ENCODE measurements at regions not wholly inside any gene's neighbourhood (a gene's known extent, or its start where the extent isn't known, plus 50 kb on each side); places are given as distances from the start of the nearest gene placed in this dataset.

DNA sequence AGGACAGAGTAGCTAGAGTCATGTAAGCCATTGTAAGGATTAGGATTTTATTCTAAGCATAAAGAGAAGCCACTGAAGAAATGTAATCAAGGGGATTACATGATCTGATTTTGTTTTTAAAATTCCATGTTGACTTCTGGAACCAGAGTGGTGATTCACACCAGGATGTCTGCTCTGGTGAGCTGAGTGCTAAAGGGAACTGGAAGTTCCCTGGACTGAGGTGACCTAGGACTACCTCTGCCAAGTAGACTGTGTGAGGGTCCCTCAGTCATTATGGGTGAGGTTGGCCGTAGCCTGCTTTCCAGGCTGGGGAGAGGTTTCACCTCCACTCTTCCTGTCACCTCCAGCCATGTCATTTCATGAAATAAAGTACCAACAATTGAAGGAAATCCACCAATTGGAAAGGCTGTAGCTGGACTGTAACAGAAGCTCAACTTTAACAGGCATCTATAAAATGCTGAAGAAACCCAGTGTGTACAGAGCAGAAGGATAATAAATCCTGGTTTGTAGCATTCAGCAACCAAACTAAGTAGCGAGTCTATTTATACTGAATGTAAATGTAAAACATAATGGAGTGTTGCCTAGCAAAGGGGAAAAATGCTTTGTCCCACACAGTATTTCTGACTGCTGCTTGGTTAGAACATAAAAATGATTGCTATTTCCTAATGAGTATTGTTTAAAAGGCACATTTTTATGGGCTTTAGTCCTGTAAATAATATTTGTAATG lies 507.4 kb upstream of the PKDCC start (continued):
- TF ChIP-seq ZBTB40 (IDR thresholded peaks at IDR 0.05; ENCODE audit: borderline replicate concordance) (no peak), E4F1 (IDR thresholded peaks at IDR 0.05; ENCODE audit: borderline replicate concordance, partially characterized antibody) (no peak), TCF3 (IDR thresholded peaks at IDR 0.05; ENCODE audit: borderline replicate concordance, insufficient read depth, low read depth, low read length) (no peak)

- DNase-seq (ENCODE audit: low read depth, low spot score) (no peak), ATAC-seq (no peak), FAIRE-seq (no peak)
- Histone ChIP-seq H3K4me2 (ENCODE audit: control insufficient read depth, insufficient read depth) (no peak overlapping the region), H3K4me3 (no peak overlapping the region), H3K36me3 (ENCODE audit: control insufficient read depth in 2 of 2, insufficient read depth in 2 of 2, low read length in 1 of 2) (no peaks in the 10 kb centered on the region), H2AFZ (ENCODE audit: control insufficient read depth, low read depth, low read length) (no peak overlapping the region), H3K27me3 (replicated peaks in 1 of 2; ENCODE audit: control insufficient read depth in 2 of 2, insufficient read depth in 2 of 2, low read length in 1 of 2) (no peaks in the 10 kb centered on the region), H4K20me1 (ENCODE audit: control insufficient read depth, insufficient read depth) (no peaks in the 10 kb centered on the region), H3K9ac (ENCODE audit: control insufficient read depth, insufficient read depth, low read length) (no peak overlapping the region), H3K79me2 (ENCODE audit: control insufficient read depth, insufficient read depth, low read length) (no peaks in the 10 kb centered on the region), H3K4me1 (ENCODE audit: control insufficient read depth, insufficient read depth, low read length) (no peaks in the 10 kb centered on the region), H3K9me3 (replicated peaks; ENCODE audit: control insufficient read depth, insufficient read depth, low read length) (no peaks in the 10 kb centered on the region), H3K27ac (ENCODE audit: control insufficient read depth, insufficient read depth) (no peak overlapping the region)
- ChIA-PET SMC1A (ENCODE audit: uncharacterized antibody, unreplicated experiment) (no interaction called here), CTCF (interaction anchor here (0.6 kb wide), 1 partner anchor 266 kb away, joined by 4 read pairs; no protein-coding TSS in a partner anchor), RAD21 (ENCODE audit: unreplicated experiment) (no interaction called here), POLR2A (interaction anchor here (0.7 kb wide), 1 partner anchor 24 kb away, joined by 4 read pairs; no protein-coding TSS in a partner anchor)
- BruUV-seq (replicated peaks): no TSS peak
- 20% methylated on average over 2 of the region's 2 CpGs for WGBS (ENCODE audit: insufficient coverage, insufficient replicate concordance, low lambda C conversion rate, missing lambda C conversion rate)
- no peak for TF ChIP-seq BMI1 (IDR thresholded peaks at IDR 0.05; ENCODE audit: borderline replicate concordance)
- no peak for TF ChIP-seq ZZZ3 (IDR thresholded peaks at IDR 0.05; ENCODE audit: control insufficient read depth, insufficient read length, low read depth)
- TF ChIP-seq WRNIP1 (IDR thresholded peaks at IDR 0.05; ENCODE audit: borderline replicate concordance, low read depth, low read length): no peak
- no peak for TF ChIP-seq TCF7 (IDR thresholded peaks at IDR 0.05; ENCODE audit: borderline replicate concordance)
- intact Hi-C loops (cut with micrococcal nuclease; ENCODE audit: unreplicated experiment) (no loop called here), in situ Hi-C loops (cut with MboI) (no loop called here)
These were observed 504.1 kb upstream of the PKDCC start for GRCh38 chr2:41543726-41544125.

All from GM12878 (cell line).